Stimulated activated CD4-positive, alpha-beta T cell treated with anti-CD3 and anti-CD28 coated beads, TNF-alpha, amount 100 ng/mL, for 1 hour (primary cell): ENCODE measurements at regions not wholly inside any gene's neighbourhood (a gene's known extent, or its start where the extent isn't known, plus 50 kb on each side); places are given as distances from the start of the nearest gene placed in this dataset.

Experiments
- DNase-seq, 3 donors: peaks; one replicate each; pipeline ENCODE4 v3.0.0-alpha.2; 2020; ENCODE audit warnings: low read depth in 3 of 3, low spot score in 1 of 3

- no peak for DNase-seq
Measured at GRCh38 chr7:41910940-41911600, 208.2 kb upstream of the INHBA start.

GRCh38 chr7:41907444-41907843, 204.6 kb upstream of the INHBA start:
- no peak for DNase-seq

GRCh38 chr7:41900532-41900931, 197.6 kb upstream of the INHBA start:
- no peak for DNase-seq

GRCh38 chr7:41899823-41900433, 197.0 kb upstream of the INHBA start:
- DNase-seq, result no peak

- DNase-seq, result no peak
Measured at GRCh38 chr7:41893656-41894055, 190.8 kb upstream of the INHBA start.

- no peak for DNase-seq
Measured at GRCh38 chr7:41892356-41893100, 189.6 kb upstream of the INHBA start.

GRCh38 chr7:41891950-41892349, 189.1 kb upstream of the INHBA start:
- DNase-seq, result no peak

GRCh38 chr7:41890631-41891274, 187.9 kb upstream of the INHBA start:
- no peak for DNase-seq

- no peak for DNase-seq
Measured at GRCh38 chr7:41889472-41889871, 186.6 kb upstream of the INHBA start.

GRCh38 chr7:41889040-41889439, 186.2 kb upstream of the INHBA start:
- DNase-seq, result no peak

- no peak for DNase-seq
Measured at GRCh38 chr7:41887416-41887815, 184.5 kb upstream of the INHBA start.

GRCh38 chr7:41886901-41887311, 184.0 kb upstream of the INHBA start:
- DNase-seq, result no peak

GRCh38 chr7:41886262-41886900, 183.5 kb upstream of the INHBA start:
- DNase-seq, result no peak

- no peak for DNase-seq
Measured at GRCh38 chr7:41885748-41886147, 182.9 kb upstream of the INHBA start.

- DNase-seq, result no peak
Measured at GRCh38 chr7:41885078-41885477, 182.2 kb upstream of the INHBA start.

- no peak for DNase-seq
Measured at GRCh38 chr7:41882745-41883420, 180.0 kb upstream of the INHBA start.

GRCh38 chr7:41882256-41882655, 179.4 kb upstream of the INHBA start:
- DNase-seq, result no peak

- peak in 2 of 3 donors; percentile 6 to 48 for DNase-seq
Measured at GRCh38 chr7:41881331-41882130, 178.6 kb upstream of the INHBA start.

- DNase-seq, result no peak
Measured at GRCh38 chr7:41880107-41880506, 177.2 kb upstream of the INHBA start.

- DNase-seq, result no peak
Measured at GRCh38 chr7:41879403-41879802, 176.5 kb upstream of the INHBA start.
